Left ventricle myocardium inferior (tissue), 1 donor: ENCODE measurements at regions not wholly inside any gene's neighbourhood (a gene's known extent, or its start where the extent isn't known, plus 50 kb on each side); places are given as distances from the start of the nearest gene placed in this dataset.

Experiments
- DNase-seq: peaks from one replicate; pipeline ENCODE4 v3.0.0-alpha.2; 2020
- H3K27ac ChIP-seq: fragments of 200-600 bp; replicated peaks from 2 replicates; pipeline ENCODE4 v1.8.0; 2021
- H3K27me3 ChIP-seq: fragments of 200-600 bp; 2 replicates; pipeline ENCODE4 v1.8.0; 2021; ENCODE audit warnings: low read depth
- H3K36me3 ChIP-seq: fragments of 200-600 bp; 2 replicates; pipeline ENCODE4 v1.8.0; 2021
- H3K4me1 ChIP-seq: fragments of 200-600 bp; 2 replicates; pipeline ENCODE4 v1.8.0; 2021
- H3K4me3 ChIP-seq: fragments of 200-600 bp; 2 replicates; pipeline ENCODE4 v1.8.0; 2021; ENCODE audit warnings: mild to moderate bottlenecking, moderate library complexity
- H3K9me3 ChIP-seq: fragments of 200-600 bp; replicated peaks from 2 replicates; pipeline ENCODE4 v1.8.0; 2021
- intact Hi-C: fragments of 100-400 bp; cut with micrococcal nuclease; formaldehyde crosslinking; loops from one replicate; pipeline ENCODE4 v1.11.0; 2022
- TF ChIP-seq, protein P1 (sequence below): fragments of 200-600 bp; IDR thresholded peaks from 2 replicates; pipeline ENCODE4 v1.8.0; 2021; ENCODE audit warnings: antibody characterized with exemption, mild to moderate bottlenecking, borderline replicate concordance
- donor health status: DM: no; HTN: yes; CAD: no; lungs with severe emphysema.

GRCh38 chr21:16074950-16075489 lies 345.2 kb downstream of the USP25 start:
- DNase-seq = no peak
- no peaks in the 10 kb centered on the region for H3K4me1 ChIP-seq
- no peak overlapping the region for H3K27ac ChIP-seq
- no peaks in the 10 kb centered on the region for H3K27me3 ChIP-seq
- no peak overlapping the region for H3K4me3 ChIP-seq
- no peaks in the 10 kb centered on the region for H3K36me3 ChIP-seq
- intact Hi-C loops = no loop called here
- no peaks in the 10 kb centered on the region for H3K9me3 ChIP-seq
- TF ChIP-seq, protein P1, sequence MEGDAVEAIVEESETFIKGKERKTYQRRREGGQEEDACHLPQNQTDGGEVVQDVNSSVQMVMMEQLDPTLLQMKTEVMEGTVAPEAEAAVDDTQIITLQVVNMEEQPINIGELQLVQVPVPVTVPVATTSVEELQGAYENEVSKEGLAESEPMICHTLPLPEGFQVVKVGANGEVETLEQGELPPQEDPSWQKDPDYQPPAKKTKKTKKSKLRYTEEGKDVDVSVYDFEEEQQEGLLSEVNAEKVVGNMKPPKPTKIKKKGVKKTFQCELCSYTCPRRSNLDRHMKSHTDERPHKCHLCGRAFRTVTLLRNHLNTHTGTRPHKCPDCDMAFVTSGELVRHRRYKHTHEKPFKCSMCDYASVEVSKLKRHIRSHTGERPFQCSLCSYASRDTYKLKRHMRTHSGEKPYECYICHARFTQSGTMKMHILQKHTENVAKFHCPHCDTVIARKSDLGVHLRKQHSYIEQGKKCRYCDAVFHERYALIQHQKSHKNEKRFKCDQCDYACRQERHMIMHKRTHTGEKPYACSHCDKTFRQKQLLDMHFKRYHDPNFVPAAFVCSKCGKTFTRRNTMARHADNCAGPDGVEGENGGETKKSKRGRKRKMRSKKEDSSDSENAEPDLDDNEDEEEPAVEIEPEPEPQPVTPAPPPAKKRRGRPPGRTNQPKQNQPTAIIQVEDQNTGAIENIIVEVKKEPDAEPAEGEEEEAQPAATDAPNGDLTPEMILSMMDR = no peak

DNA sequence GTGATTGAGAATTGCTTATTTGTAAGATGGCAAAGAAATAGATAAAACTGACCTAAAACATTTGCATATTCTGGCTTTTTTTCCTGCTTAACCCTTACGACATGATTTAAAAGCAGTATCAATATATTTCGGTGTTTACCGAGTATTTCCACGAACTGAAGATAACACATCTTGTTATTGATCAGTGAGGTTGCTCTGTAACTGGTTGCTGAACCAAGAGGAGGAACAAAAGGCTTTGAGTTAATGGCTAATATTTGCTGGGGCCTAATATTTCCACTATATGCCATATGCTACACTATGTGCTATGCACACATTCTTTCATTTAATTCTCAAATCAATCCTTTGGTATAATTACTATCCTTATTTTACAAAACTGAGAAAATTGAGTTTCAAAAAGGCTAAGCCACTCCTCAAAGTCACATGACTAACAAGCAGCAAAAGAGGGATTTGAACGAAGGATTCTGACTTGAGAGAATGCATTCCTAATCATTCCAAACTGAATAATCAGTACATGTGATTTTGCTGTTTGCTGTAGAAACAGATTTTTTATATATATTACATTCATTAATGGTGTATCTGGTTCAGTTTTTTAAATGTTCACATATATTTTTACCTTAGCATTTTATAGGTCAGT lies 346.0 kb downstream of the USP25 start:
- intact Hi-C loops = no loop called here
- H3K4me3 ChIP-seq = no peak overlapping the region
- no peak for DNase-seq
- H3K36me3 ChIP-seq = no peaks in the 10 kb centered on the region
- no peaks in the 10 kb centered on the region for H3K4me1 ChIP-seq
- H3K27me3 ChIP-seq = no peaks in the 10 kb centered on the region
- no peak overlapping the region for H3K27ac ChIP-seq
- no peaks in the 10 kb centered on the region for H3K9me3 ChIP-seq
- TF ChIP-seq, protein P1 = no peak

GRCh38 chr21:16076465-16076864 lies 346.7 kb downstream of the USP25 start:
- no peak overlapping the region for H3K4me3 ChIP-seq
- no peak overlapping the region for H3K27ac ChIP-seq
- H3K4me1 ChIP-seq = no peaks in the 10 kb centered on the region
- intact Hi-C loops = no loop called here
- no peaks in the 10 kb centered on the region for H3K27me3 ChIP-seq
- no peak for DNase-seq
- TF ChIP-seq, protein P1 = no peak
- no peaks in the 10 kb centered on the region for H3K9me3 ChIP-seq
- H3K36me3 ChIP-seq = no peaks in the 10 kb centered on the region

GRCh38 chr21:16078382-16078781 lies 348.6 kb downstream of the USP25 start:
- no peak overlapping the region for H3K27ac ChIP-seq
- H3K27me3 ChIP-seq = no peaks in the 10 kb centered on the region
- no peak for DNase-seq
- intact Hi-C loops = no loop called here
- no peak overlapping the region for H3K4me3 ChIP-seq
- no peaks in the 10 kb centered on the region for H3K4me1 ChIP-seq
- H3K9me3 ChIP-seq = no peaks in the 10 kb centered on the region
- H3K36me3 ChIP-seq = no peaks in the 10 kb centered on the region
- TF ChIP-seq, protein P1 = no peak

DNA sequence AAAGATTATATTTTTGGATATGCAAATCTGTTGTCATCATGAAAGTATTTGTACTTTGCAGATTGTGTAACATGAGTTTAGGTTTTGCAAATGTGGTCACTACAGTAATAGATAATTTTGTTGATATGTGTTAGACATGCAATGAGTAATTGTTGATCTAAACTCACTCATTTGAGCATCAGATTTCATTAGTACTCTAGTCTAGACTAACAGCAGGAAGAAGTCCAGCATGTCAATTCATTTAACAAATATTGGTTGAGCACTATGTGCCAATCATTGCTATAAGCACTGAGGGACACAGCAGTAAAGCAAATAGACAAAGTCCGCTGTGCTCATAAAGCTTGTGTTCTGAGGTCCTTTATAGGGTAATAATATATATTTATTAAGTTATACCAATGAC lies 350.0 kb downstream of the USP25 start:
- intact Hi-C loops = no loop called here
- no peak for DNase-seq
- no peaks in the 10 kb centered on the region for H3K27me3 ChIP-seq
- no peaks in the 10 kb centered on the region for H3K9me3 ChIP-seq
- no peak overlapping the region for H3K4me3 ChIP-seq
- H3K36me3 ChIP-seq = no peaks in the 10 kb centered on the region
- H3K4me1 ChIP-seq = no peaks in the 10 kb centered on the region
- TF ChIP-seq, protein P1 = no peak
- H3K27ac ChIP-seq = no peak overlapping the region
